ENCODE measurements at regions not wholly inside any gene's neighbourhood (a gene's known extent, or its start where the extent isn't known, plus 50 kb on each side); places are given as distances from the start of the nearest gene placed in this dataset.

DNA sequence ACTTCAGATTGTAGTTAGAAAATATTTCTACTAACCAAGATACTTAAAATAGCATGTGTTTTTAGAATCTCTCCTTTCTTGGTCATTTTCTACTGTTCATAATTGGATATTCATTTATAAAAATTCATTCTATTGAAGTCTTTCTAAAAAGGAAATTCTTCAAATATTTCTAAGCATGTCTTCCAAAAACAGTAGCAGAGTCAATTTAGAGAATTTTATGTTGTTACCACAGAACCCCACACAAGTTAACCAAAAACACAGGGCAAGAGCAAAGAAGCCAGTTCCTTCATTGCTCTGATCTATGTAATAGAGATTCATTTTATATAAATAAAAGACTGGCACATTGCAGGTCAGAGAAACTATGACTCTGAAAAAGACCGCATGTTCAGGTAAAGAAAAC is 345.1 kb upstream of the PITX2 start:
- no peak for DNase-seq

GRCh38 chr4:110970642-110971041 is 347.8 kb upstream of the PITX2 start:
- no peak for DNase-seq

- DNase-seq: no peak
Measured at GRCh38 chr4:110975338-110975737, 352.5 kb upstream of the PITX2 start.

- no peak for DNase-seq
Measured at GRCh38 chr4:110977554-110977953, 354.7 kb upstream of the PITX2 start.

- no peak for DNase-seq
Measured at GRCh38 chr4:110978761-110979160, 355.9 kb upstream of the PITX2 start.

DNA sequence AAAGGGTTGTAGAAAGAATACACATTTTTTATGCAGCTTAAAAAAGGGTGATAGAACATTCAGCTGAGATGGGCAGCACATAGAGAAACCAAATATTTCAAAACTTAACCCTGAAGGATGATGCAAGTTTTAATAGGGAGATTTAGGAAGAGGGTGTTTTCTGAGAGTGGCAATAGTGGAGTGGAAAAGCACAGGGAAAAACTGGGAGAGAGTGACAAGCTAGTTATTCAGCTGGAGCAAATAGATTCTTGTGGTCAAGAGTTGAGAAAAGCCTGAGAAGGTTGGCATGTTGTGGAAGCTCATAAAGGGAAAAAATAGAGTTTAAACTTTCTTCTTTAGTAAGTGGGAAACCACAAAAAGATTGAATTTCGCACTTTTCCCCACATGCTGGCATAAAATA is 359.6 kb upstream of the PITX2 start:
- no peak for DNase-seq

GRCh38 chr4:110988722-110989121 is 365.8 kb upstream of the PITX2 start:
- DNase-seq: no peak

- no peak for DNase-seq
Measured at GRCh38 chr4:110989125-110989524, 366.2 kb upstream of the PITX2 start.

DNA sequence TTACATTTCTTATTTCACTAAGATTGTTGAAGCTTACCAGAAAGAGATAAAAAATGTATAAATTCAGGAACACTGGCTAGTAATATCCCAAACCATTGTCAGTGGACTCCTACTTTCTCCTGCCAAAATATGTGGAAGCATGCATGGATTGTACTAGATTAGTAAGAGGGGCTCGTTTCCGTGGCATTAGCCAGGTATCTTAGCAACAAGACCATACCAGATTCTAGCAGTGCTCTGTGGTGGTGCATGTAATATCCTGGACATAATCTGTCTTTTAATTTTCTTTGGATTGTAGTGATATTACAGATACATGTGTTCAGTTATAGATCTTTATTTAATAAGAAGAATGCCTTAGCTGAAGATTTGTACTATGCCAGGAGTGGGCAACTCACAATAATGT is 371.9 kb upstream of the PITX2 start:
- DNase-seq: no peak

- DNase-seq: no peak
Measured at GRCh38 chr4:110998320-110998719, 375.4 kb upstream of the PITX2 start.

- no peak for DNase-seq
Measured at GRCh38 chr4:111011458-111011857, 388.6 kb upstream of the PITX2 start.

- DNase-seq: no peak
Measured at GRCh38 chr4:111013846-111014245, 391.0 kb upstream of the PITX2 start.

GRCh38 chr4:111014537-111014936 is 391.7 kb upstream of the PITX2 start:
- DNase-seq: no peak

- no peak for DNase-seq
Measured at GRCh38 chr4:111016416-111016815, 393.5 kb upstream of the PITX2 start.

- DNase-seq: no peak
Measured at GRCh38 chr4:111018216-111018615, 395.3 kb upstream of the PITX2 start.

DNA sequence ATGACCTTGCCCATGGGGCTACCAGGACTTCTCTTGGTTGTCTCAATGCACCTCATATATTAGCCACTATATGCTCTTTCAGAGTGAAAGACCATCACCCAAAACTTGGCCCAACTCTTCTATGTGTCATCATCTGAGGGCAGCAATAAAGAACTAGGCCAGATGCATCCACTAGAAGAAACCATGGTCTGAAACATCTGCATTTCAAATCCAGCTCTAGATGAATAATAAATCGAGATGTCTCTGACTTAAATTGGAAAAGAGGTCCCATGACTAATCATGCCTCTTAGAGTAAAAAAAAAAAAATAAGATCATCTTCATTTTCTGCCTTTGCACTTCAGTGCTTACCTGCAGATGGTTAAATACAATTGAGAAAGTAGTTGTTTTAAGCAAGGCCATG is 397.6 kb upstream of the PITX2 start:
- DNase-seq: no peak

DNA sequence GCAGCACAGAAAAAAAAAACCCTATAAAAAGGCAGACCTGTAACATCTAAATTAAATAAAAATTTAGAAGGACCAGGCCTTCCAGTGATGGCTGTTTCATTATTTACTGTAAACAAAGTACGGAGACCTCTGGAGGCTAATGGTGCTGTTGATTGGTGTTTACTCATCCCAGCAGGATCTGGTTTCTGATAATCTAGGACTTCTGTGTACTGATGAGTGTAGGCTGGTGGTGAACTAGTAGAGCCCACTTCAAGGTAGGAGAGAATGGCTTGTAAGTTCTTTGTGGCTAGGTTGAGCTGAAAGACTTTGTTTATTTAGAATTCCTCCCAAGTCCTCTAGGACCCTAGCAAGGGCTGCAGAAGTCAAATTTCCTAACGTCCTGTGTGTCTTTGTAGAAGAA is 398.1 kb upstream of the PITX2 start:
- DNase-seq: no peak

DNA sequence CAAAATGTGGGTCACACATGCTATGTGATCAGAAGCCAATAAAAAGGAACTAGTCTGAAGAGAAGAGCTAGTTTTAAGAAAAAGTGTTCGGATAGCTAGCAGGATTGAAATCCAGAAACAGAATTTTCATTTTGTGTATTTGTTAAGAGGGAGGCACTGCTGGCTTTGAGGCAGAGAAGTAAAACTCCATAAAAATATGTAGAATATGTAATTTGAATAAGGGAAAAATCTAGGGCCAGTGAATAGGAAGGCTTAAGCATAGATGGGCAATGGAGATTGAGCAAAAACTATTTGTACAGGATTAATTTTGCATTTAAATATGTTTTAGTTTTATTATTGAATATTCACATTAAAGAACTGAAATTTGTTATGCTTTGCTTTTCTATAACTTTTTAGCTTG is 399.9 kb upstream of the PITX2 start:
- DNase-seq: no peak

DNA sequence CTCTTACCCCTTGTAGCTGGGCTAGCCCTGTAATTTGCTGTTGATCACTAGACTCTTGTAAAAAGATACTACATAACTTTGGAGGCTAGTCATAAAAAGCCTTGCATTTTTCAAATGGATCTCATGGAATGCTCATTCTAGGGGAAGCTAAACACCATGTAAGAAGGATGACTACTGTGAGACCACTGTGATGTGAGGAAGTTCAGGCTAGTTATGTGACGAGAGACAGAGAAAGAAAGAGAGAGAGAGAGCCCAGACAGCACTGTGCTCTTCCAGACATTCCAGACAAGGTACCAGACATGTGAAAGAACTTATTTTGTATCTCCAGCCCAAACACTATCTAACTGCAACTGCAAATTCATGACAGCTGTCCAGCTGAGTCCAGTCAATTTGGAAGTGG is 404.6 kb upstream of the PITX2 start:
- DNase-seq: no peak

GRCh38 chr4:111028795-111029194 is 405.9 kb upstream of the PITX2 start:
- DNase-seq: no peak

GRCh38 chr4:111031001-111031579 is 408.2 kb upstream of the PITX2 start:
- DNase-seq: no peak

DNA sequence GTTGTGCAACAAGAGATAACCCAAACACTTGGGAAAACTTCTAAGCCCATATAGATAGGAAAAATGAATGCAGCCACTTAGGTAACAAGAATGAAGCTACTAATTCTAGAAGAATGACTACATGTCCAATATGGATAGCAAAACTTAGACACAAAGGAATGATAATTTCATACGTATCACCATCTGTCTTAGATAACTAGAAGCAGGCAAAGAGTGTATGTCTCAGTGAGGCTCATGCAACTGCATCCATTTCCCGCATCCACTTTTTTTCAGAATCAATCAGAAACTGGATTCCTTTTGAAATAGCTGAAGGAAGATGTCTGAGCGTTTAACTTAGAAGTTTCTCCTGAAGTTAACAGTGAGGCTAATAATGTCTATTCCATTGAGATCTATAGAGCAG is 408.7 kb upstream of the PITX2 start:
- DNase-seq: no peak

DNA sequence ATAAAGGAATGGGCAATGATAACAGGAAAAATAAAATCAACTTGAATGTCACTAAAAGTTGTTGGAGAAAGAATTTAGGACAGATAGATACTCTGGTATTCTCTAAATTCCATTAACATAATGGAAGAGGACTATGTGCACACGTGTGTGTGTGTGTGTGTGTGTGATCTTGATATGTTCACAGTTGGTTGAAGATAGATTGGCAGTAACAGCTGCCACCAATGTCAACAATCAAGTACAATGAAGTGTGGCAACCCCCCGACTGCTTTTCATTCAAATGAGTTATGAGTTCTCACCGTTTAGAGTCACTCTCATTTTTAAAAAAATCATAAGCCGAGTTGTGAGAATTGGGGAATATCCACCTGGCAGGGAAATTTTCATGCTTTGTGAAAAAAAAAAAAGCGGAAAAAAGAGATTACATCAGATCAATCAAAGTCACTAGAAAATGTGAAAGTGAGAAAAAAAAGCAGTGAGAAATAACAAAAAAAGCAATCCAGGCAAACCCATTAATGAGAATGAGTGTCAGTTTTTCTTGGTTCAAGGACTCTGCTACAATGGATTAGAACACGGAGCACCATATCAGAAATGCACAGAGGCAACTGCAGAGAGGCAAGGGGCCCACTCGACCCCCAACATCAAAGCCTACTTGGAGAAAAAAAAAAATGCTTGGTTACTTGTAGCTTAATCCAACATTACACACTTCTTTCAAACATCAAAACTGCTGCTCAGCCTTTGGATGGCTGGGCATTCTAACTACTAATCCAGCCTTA is 414.9 kb upstream of the PITX2 start:
- DNase-seq: no peak

- no peak for DNase-seq
Measured at GRCh38 chr4:111040904-111041303, 418.0 kb upstream of the PITX2 start.

DNA sequence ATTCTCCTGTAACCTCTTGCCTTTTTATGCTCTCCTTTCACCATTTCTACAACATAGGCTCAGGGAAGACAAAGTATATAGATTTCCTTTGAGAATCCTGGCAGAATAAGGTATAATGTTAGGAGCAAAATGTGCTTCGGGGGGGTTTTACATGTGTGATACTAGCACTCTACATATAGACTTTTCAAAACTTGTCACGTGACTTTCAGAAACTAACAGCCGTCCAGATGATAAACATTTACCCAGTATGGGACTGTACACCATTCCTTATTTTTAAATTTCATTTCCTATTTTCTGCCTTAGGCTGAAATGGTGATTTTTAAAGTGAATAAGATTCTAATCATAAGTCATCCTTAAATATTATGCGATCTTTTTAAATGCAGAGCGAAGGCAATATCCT is 420.4 kb upstream of the PITX2 start:
- DNase-seq: no peak

Measured in activated T-cell treated with anti-CD3 and anti-CD28 coated beads for 4 hours (primary cell).